MCF 10A (cell line): ENCODE measurements at regions not wholly inside any gene's neighbourhood (a gene's known extent, or its start where the extent isn't known, plus 50 kb on each side); places are given as distances from the start of the nearest gene placed in this dataset.

Experiments
- BruUV-seq: library from RNA; stranded (reverse); fragments of 400-500 nt; replicated peaks from 2 replicates; lab custom pipeline; 2021; lab: Mats Ljungman, UMichigan
- CTCF ChIA-PET: fragments of 300-600 bp; sonication (Branson Sonifier 250); formaldehyde crosslinking; extraction: SDS; loops from one replicate; lab custom pipeline; 2021; ENCODE audit warnings: antibody characterized with exemption, inconsistent platforms; lab: Yijun Ruan, JAX
- POLR2A ChIA-PET: fragments of 300-600, 350-650 bp; sonication (Branson Sonifier 250); formaldehyde crosslinking; extraction: SDS; loops from one replicate; lab custom pipeline; 2020; ENCODE audit warnings: antibody characterized with exemption, inconsistent platforms; lab: Yijun Ruan, JAX
- DNase-seq: peaks from one replicate; pipeline ENCODE4 v3.0.0-alpha.2; 2018; ENCODE audit not compliant: unreplicated experiment
- H3K27ac Mint-ChIP-seq: one replicate; pipeline ENCODE4 v1.8.0; 2022; ENCODE audit warnings: mild to moderate bottlenecking, low read depth, mixed read lengths; ENCODE audit not compliant: unreplicated experiment
- H3K27me3 Mint-ChIP-seq: one replicate; pipeline ENCODE4 v1.8.0; 2022; ENCODE audit warnings: mixed read lengths; ENCODE audit not compliant: insufficient read depth, unreplicated experiment
- H3K36me3 Mint-ChIP-seq: one replicate; pipeline ENCODE4 v1.8.0; 2022; ENCODE audit warnings: mild to moderate bottlenecking, moderate library complexity, mixed read lengths; ENCODE audit not compliant: insufficient read depth, unreplicated experiment
- H3K4me1 Mint-ChIP-seq: one replicate; pipeline ENCODE4 v1.8.0; 2022; ENCODE audit warnings: mixed read lengths; ENCODE audit not compliant: insufficient read depth, unreplicated experiment
- H3K4me3 Mint-ChIP-seq: one replicate; pipeline ENCODE4 v1.8.0; 2022; ENCODE audit warnings: mild to moderate bottlenecking, moderate library complexity, mixed read lengths; ENCODE audit not compliant: unreplicated experiment
- H3K9me3 Mint-ChIP-seq: one replicate; pipeline ENCODE4 v1.8.0; 2022; ENCODE audit warnings: mixed read lengths; ENCODE audit not compliant: unreplicated experiment
- intact Hi-C: fragments of 100-400 bp; cut with micrococcal nuclease; formaldehyde crosslinking; loops from 2 replicates; pipeline ENCODE4 v1.14.1; 2022
- TF ChIP-seq, protein P1 (sequence below): fragments of 200-600 bp; IDR thresholded peaks from one replicate; pipeline ENCODE4 v1.8.0; 2022; ENCODE audit warnings: antibody characterized with exemption, mild to moderate bottlenecking; ENCODE audit not compliant: unreplicated experiment

DNA sequence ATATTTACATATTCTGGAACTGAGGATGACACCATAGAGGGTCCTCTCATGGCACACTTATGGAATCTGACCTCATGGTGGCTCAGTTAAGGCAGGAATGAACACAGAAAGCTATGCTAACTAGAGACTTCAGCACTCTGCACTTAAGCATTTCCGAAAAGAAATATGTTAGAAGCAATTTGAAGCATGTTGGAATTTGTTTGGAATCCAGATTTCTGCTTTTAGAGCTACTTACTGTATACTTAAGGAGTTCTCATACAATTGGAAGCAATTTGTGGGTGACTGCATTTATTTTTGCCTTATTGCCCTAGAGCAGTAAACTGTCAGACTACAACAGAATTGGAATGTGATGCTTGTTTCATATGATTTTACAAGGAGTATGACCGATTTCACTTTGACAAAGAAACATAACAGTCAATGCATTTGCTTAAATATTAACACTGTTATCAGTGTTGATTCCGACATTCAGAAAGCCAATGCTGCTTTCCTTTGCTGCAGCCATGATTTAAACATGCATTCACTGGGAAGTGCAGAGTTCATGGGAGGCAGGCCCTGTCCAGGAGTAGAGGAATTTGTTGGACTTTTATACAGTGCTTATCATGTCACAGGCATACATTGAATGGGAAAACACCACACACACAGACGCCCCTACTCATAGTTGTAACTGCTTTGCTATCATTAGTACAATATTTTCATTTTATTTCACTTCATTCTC, 244.4 kb downstream of the SAMD5 start:
- Mint-ChIP-seq H3K36me3 (peaks cover 5% of the 10 kb centered on the region), H3K27ac (no peak overlapping the region), H3K4me1 (no peaks in the 10 kb centered on the region), H3K4me3 (no peak overlapping the region), H3K27me3 (no peaks in the 10 kb centered on the region), H3K9me3 (peaks cover 7% of the 10 kb centered on the region)
- intact Hi-C loops = no loop called here
- no peak for DNase-seq
- no TSS peak for BruUV-seq
- TF ChIP-seq, protein P1, sequence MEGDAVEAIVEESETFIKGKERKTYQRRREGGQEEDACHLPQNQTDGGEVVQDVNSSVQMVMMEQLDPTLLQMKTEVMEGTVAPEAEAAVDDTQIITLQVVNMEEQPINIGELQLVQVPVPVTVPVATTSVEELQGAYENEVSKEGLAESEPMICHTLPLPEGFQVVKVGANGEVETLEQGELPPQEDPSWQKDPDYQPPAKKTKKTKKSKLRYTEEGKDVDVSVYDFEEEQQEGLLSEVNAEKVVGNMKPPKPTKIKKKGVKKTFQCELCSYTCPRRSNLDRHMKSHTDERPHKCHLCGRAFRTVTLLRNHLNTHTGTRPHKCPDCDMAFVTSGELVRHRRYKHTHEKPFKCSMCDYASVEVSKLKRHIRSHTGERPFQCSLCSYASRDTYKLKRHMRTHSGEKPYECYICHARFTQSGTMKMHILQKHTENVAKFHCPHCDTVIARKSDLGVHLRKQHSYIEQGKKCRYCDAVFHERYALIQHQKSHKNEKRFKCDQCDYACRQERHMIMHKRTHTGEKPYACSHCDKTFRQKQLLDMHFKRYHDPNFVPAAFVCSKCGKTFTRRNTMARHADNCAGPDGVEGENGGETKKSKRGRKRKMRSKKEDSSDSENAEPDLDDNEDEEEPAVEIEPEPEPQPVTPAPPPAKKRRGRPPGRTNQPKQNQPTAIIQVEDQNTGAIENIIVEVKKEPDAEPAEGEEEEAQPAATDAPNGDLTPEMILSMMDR = no peak
- ChIA-PET CTCF (interaction anchor here (0.6 to 1.0 kb wide), 2 partner anchors 376 to 428 kb away, joined by 3 read pairs; no protein-coding TSS in a partner anchor), POLR2A (no interaction called here)

DNA sequence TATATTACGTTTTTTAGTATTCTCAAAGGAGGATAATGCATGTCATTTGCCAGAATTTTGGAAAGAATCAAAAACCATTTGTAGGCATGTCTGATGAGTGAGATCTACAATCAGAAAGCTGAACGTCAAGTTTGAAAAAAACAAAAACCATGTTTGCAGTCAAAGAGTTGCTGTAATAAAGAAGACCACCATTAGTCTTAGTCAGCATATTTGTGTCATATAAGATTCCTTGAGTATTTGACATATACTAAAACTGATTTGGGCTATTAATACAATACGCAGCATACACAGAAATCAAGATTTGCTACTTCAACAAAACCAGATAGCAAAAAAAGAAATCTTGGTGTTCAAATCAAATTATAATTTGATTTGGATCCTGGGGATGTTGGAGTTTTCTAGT, 247.5 kb downstream of the SAMD5 start:
- H3K27me3 Mint-ChIP-seq = no peaks in the 10 kb centered on the region
- ChIA-PET CTCF (no interaction called here), POLR2A (no interaction called here)
- intact Hi-C loops = no loop called here
- no peaks in the 10 kb centered on the region for H3K36me3 Mint-ChIP-seq
- no peak overlapping the region for H3K27ac Mint-ChIP-seq
- TF ChIP-seq, protein P1 = no peak
- no peak overlapping the region for H3K4me3 Mint-ChIP-seq
- BruUV-seq = no TSS peak
- peaks cover 7% of the 10 kb centered on the region for H3K9me3 Mint-ChIP-seq
- no peaks in the 10 kb centered on the region for H3K4me1 Mint-ChIP-seq
- DNase-seq = no peak

GRCh38 chr6:147756891-147757290, 248.4 kb downstream of the SAMD5 start:
- BruUV-seq = no TSS peak
- POLR2A ChIA-PET = no interaction called here
- DNase-seq = no peak
- CTCF ChIA-PET = interaction anchor here (0.5 kb wide), 1 partner anchor 20 kb away, joined by 3 read pairs; no protein-coding TSS in a partner anchor
- no peaks in the 10 kb centered on the region for H3K4me1 Mint-ChIP-seq
- no peak overlapping the region for H3K27ac Mint-ChIP-seq
- H3K9me3 Mint-ChIP-seq = peaks cover 7% of the 10 kb centered on the region
- intact Hi-C loops = no loop called here
- H3K4me3 Mint-ChIP-seq = no peak overlapping the region
- TF ChIP-seq, protein P1 = no peak
- H3K36me3 Mint-ChIP-seq = no peaks in the 10 kb centered on the region
- no peaks in the 10 kb centered on the region for H3K27me3 Mint-ChIP-seq

- Mint-ChIP-seq H3K27me3 (no peaks in the 10 kb centered on the region), H3K36me3 (no peaks in the 10 kb centered on the region), H3K9me3 (peaks cover 7% of the 10 kb centered on the region), H3K27ac (no peak overlapping the region), H3K4me1 (no peaks in the 10 kb centered on the region), H3K4me3 (no peak overlapping the region)
- POLR2A ChIA-PET = no interaction called here
- CTCF ChIA-PET = no interaction called here
- no peak for DNase-seq
- intact Hi-C loops = no loop called here
- TF ChIP-seq, protein P1 = no peak
- BruUV-seq = no TSS peak
Measured at GRCh38 chr6:147757291-147757690, 248.8 kb downstream of the SAMD5 start.
